GM18505 (cell line): ENCODE measurements at regions not wholly inside any gene's neighbourhood (a gene's known extent, or its start where the extent isn't known, plus 50 kb on each side); places are given as distances from the start of the nearest gene placed in this dataset.

Source experiments
- ATAC-seq: cut with Tn5 transposase; IDR thresholded peaks from one replicate; pipeline ENCODE4 v1.9.1; 2021; ENCODE audit not compliant: unreplicated experiment
- POLR2A ChIP-seq: IDR thresholded peaks from 4 replicates; pipeline ENCODE4 v1.6.1; 2011; ENCODE audit warnings: borderline replicate concordance; ENCODE audit not compliant: insufficient read depth, insufficient read length; ENCODE audit errors: extremely low read depth

DNA sequence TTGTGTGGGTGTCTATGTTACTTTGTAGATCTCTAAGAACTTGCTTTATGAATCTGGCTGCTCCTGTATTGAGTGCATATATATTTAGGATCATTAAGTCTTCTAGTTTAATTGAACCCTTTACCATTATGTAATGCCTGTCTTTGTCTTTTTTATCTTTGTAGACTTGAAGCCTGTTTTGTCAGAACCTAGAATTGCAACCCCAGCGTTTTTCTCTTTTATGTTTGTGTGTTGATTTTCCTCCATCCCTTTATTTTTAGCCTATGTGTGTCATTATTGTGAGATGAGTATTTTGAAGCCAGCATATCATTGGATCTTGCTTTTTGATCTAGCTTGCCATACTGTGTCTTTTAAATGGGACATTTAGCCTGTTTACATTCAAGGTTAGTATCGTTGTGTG lies 573.2 kb downstream of the BRINP3 start:
- no peak for ATAC-seq
- no peak for TF ChIP-seq POLR2A

- no peak for TF ChIP-seq POLR2A
- ATAC-seq, result no peak
These were observed 569.6 kb downstream of the BRINP3 start for GRCh38 chr1:189908113-189908512.

DNA sequence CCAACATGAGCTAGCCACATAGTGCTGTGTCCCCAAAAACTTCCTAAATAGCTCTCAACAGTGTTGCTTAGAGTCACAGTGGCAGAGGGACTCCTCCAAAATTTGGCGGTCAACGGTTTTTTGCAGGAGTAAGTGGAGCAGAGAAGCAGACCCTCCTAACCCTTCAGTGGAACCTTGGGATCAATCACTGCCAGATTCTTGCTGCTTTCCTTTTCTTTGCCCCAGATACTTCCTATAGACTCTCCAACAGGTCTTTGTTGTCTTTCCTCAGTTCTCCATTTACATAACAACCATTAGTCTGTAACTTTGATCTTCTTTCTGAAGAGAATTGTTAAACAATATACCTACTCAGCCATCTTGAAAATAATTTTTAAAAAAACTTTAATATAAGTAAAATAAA lies 556.1 kb downstream of the BRINP3 start:
- no peak for TF ChIP-seq POLR2A
- ATAC-seq, result no peak

DNA sequence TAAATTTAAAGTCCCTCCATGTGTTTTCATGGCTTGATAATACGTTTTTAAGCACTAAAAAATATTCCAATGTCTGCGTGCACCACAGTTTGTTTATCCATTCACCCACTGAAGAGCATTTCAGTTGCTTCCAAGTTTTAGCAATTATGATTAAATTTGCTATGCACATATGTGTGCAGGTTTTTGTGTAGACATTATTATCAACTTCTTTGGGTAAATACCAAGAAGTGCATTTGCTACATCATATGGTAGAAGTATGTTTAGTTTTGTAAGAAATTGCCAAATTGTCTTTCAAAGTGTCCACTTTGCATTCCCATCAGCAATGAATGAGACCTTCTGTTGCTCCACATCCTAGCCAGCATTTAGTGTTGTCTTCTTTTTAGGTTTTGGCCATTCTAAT lies 550.0 kb downstream of the BRINP3 start:
- no peak for TF ChIP-seq POLR2A
- no peak for ATAC-seq

DNA sequence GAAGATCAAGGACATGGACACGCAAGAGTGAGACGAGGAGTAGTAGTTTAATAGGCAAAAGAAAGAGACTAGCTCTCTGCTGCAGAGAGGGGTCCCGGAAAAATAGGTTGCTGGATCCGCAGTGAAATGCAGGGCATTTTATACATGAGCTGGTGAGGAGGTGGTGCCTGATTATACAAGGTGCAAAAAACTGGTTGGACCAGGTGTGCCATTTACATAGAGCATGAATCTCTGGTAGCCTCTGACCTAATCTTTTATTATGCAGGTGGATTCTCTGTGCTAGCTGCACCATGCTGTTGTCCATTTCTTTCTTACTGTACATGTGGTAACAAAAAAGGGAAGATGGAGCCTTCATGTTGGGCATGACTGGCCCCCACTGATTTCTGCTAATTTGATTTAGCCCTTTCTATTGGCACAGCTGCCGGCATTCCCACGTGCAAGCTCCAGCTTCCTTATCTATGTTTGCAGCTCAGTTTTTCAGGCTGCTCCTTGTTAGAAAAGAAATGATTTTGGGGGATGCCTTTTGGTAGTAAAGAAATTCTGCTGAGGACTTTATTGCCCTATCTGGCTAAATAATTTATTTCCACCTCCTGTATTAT lies 548.1 kb downstream of the BRINP3 start:
- no peak for ATAC-seq
- TF ChIP-seq POLR2A, result no peak

DNA sequence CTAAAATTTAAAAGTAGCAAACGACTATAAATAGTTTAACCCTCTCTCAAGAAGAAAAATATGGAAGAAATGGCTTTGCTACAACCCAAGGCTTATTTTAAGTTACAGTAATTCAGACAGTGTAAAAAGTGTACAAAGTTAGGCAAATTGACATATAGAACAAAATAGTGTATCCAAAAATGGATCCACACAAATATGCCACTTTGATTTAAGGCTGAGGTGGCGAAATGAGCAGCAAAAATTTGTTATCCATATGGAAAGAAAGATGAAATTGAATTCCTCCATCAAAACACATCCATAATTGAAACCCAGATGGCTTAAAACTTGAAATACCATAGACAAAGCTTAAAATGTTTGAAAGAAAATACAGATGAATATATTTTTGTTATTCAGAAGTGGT lies 540.8 kb downstream of the BRINP3 start:
- TF ChIP-seq POLR2A, result no peak
- no peak for ATAC-seq

GRCh38 chr1:189939967-189940366 lies 537.7 kb downstream of the BRINP3 start:
- ATAC-seq, result no peak
- TF ChIP-seq POLR2A, result no peak

- no peak for TF ChIP-seq POLR2A
- no peak for ATAC-seq
These were observed 535.7 kb downstream of the BRINP3 start for GRCh38 chr1:189941922-189942321.

GRCh38 chr1:189958756-189959155 lies 518.9 kb downstream of the BRINP3 start:
- ATAC-seq, result no peak
- TF ChIP-seq POLR2A, result no peak

- no peak for TF ChIP-seq POLR2A
- ATAC-seq, result no peak
These were observed 516.9 kb downstream of the BRINP3 start for GRCh38 chr1:189960769-189961168.

GRCh38 chr1:189962181-189962580 lies 515.5 kb downstream of the BRINP3 start:
- ATAC-seq, result no peak
- no peak for TF ChIP-seq POLR2A

DNA sequence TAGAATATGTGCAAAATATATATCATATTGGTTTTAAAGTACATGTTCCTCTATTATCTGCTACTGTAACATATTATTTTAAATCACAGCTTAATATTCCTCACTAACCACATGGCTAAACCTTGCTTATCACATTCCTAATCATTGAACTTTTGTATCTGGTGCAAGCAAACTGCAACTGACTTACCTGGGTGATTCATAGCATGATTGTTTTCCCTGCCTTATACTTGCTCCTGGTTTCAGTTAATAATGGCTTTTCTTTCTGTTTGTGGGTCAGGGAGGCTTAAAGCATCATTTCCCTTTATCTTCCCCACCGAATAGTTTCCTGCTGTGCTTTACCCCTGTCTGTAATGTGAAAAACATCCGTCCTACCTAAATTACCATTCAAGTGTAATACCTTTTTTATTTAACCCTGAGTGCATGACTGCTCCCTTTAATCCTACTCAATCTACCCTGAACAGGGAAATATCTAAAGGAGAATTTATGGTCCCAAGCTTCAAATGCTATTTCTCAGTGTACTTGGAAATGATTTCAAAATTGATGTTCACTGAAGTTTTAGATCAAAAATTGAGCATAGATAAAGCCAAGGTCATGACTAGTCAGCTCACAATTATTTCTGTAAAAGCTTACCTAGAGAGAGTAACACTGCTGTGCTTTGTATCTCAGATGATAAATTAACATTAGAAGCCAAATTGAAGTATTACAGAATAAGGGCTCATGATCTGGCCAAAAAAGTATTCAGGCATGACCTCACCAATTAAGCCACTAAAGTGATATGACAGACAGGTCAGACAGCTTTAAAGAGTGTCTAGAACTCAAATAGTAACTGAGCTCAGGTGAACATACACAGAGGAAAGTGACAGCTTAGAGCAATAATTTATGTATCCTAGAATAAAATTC lies 507.1 kb downstream of the BRINP3 start:
- no peak for TF ChIP-seq POLR2A

GRCh38 chr1:189971656-189972055 lies 506.0 kb downstream of the BRINP3 start:
- TF ChIP-seq POLR2A, result no peak
- no peak for ATAC-seq

More for the DNA sequence above, 507.1 kb downstream of the BRINP3 start:
- no peak for ATAC-seq

- ATAC-seq, result no peak
- no peak for TF ChIP-seq POLR2A
These were observed 500.5 kb downstream of the BRINP3 start for GRCh38 chr1:189977184-189977583.
